SK-N-SH (cell line): ENCODE measurements at regions not wholly inside any gene's neighbourhood (a gene's known extent, or its start where the extent isn't known, plus 50 kb on each side); places are given as distances from the start of the nearest gene placed in this dataset.
A peak's percentile ranks its signal among the peaks of the same experiment; 100 is the strongest.

Experiments
- CTCF ChIP-seq: fragments of 200-600 bp; sonication (generic); IDR thresholded peaks from 2 replicates; pipeline ENCODE4 v1.6.1; 2017; ENCODE audit warnings: antibody characterized with exemption, mild to moderate bottlenecking, moderate library complexity
- ELF1 ChIP-seq: IDR thresholded peaks from 2 replicates; pipeline ENCODE4 v1.4.0; 2012
- FOSL2 ChIP-seq: IDR thresholded peaks from 2 replicates; pipeline ENCODE4 v1.4.0; 2012; ENCODE audit warnings: low read depth, mild to moderate bottlenecking, moderate library complexity, borderline replicate concordance
- FOXM1 ChIP-seq: IDR thresholded peaks from 2 replicates; pipeline ENCODE4 v1.4.0; 2012; ENCODE audit warnings: low read depth, mild to moderate bottlenecking
- IRF3 ChIP-seq: fragments of 150-350 bp; IDR thresholded peaks from 2 replicates; pipeline ENCODE4 v1.6.1; 2016; ENCODE audit warnings: mild to moderate bottlenecking, low read depth, low read length
- JUND ChIP-seq: IDR thresholded peaks from 2 replicates; pipeline ENCODE4 v1.4.0; 2012
- MXI1 ChIP-seq: IDR thresholded peaks from 2 replicates; pipeline ENCODE4 v1.6.1; 2012; ENCODE audit warnings: mild to moderate bottlenecking, low read depth, low read length, improper control_type of control experiment
- NFIC ChIP-seq: IDR thresholded peaks from 2 replicates; pipeline ENCODE4 v1.4.0; 2012; ENCODE audit warnings: borderline replicate concordance
- POLR2AphosphoS5 ChIP-seq: IDR thresholded peaks from 2 replicates; pipeline ENCODE4 v1.6.1; 2012; ENCODE audit warnings: low read depth, low read length
- REST ChIP-seq: IDR thresholded peaks from 2 replicates; pipeline ENCODE4 v1.6.1; 2012; ENCODE audit warnings: mild to moderate bottlenecking, low read depth, low read length, moderate library complexity
- SMC3 ChIP-seq: IDR thresholded peaks from 2 replicates; pipeline ENCODE4 v1.6.1; 2012; ENCODE audit warnings: low read depth, low read length, improper control_type of control experiment
- USF2 ChIP-seq: fragments of 150-350 bp; IDR thresholded peaks from 2 replicates; pipeline ENCODE4 v1.6.1; 2017; ENCODE audit warnings: antibody characterized with exemption, low read length, low read depth, borderline replicate concordance
- ZBTB33 ChIP-seq: IDR thresholded peaks from 2 replicates; pipeline ENCODE4 v1.4.0; 2012; ENCODE audit warnings: low read depth, borderline replicate concordance

GRCh38 chr7:115340828-115341227, 418.9 kb downstream of the MDFIC start (continued):
- peak; percentile 58 for TF ChIP-seq CTCF
- TF ChIP-seq FOSL2, result peak; percentile 88
- peak; percentile 54; the same call in 1 of the 2 replicates for TF ChIP-seq JUND
- no peak for TF ChIP-seq NFIC
- TF ChIP-seq FOXM1, result no peak
- no peak for TF ChIP-seq POLR2AphosphoS5
- no peak for TF ChIP-seq IRF3
- TF ChIP-seq ELF1, result no peak
- no peak for TF ChIP-seq ZBTB33
- no peak for TF ChIP-seq MXI1
- TF ChIP-seq USF2, result no peak
- TF ChIP-seq SMC3, result no peak
- no peak for TF ChIP-seq REST
